Panc1 (cell line): ENCODE measurements at regions not wholly inside any gene's neighbourhood (a gene's known extent, or its start where the extent isn't known, plus 50 kb on each side); places are given as distances from the start of the nearest gene placed in this dataset.

Experiments
- ATAC-seq: fragments of 200-7000 bp; cut with Tn5 transposase; 2 replicates; pipeline ENCODE4 v1.9.1; 2020; ENCODE audit warnings: mild to moderate bottlenecking, moderate library complexity
- BruUV-seq: library from RNA; stranded (reverse); fragments of 400-500 nt; replicated peaks from 2 replicates; lab custom pipeline; 2021; lab: Mats Ljungman, UMichigan
- CTCF ChIA-PET: fragments of 300-600 bp; sonication (Branson Sonifier 250); formaldehyde crosslinking; loops from one replicate; lab custom pipeline; 2022; ENCODE audit warnings: antibody characterized with exemption; lab: Charles Lee
- POLR2A ChIA-PET: fragments of 300-600 bp; sonication (Branson Sonifier 250); formaldehyde crosslinking; loops from one replicate; lab custom pipeline; 2022; ENCODE audit warnings: antibody characterized with exemption; lab: Charles Lee
- DNase-seq: peaks from one replicate; pipeline ENCODE4 v3.0.0-alpha.2; 2010; ENCODE audit warnings: low read depth, low spot score
- H3K27ac ChIP-seq: 2 replicates; pipeline ENCODE4 v1.5.1; 2011; ENCODE audit warnings: mild to moderate bottlenecking, low read length, inconsistent platforms
- H3K27me3 ChIP-seq: fragments of 200-500 bp; sonication (Bioruptor generic); 2 replicates; pipeline ENCODE4 v1.6.0; 2014; ENCODE audit warnings: low read length, inconsistent platforms; ENCODE audit not compliant: control insufficient read depth, insufficient read depth
- H3K36me3 ChIP-seq: fragments of 200-500 bp; sonication (Bioruptor generic); 2 replicates; pipeline ENCODE4 v1.5.1; 2014; ENCODE audit warnings: inconsistent platforms, mild to moderate bottlenecking, low read length, moderate library complexity; ENCODE audit not compliant: control insufficient read depth, insufficient read depth
- H3K4me1 ChIP-seq: 2 replicates; pipeline ENCODE4 v1.5.1; 2011; ENCODE audit warnings: inconsistent platforms, mild to moderate bottlenecking, low read length, moderate library complexity; ENCODE audit not compliant: control insufficient read depth, insufficient read depth
- H3K4me3 ChIP-seq, 2 experiments: 2 replicates each; pipeline ENCODE4 v1.5.1; 2011 to 2012; ENCODE audit warnings: low read depth in 2 of 2, low read length in 2 of 2, mild to moderate bottlenecking in 2 of 2, inconsistent platforms in 1 of 2, moderate library complexity in 1 of 2
- H3K9me3 ChIP-seq: fragments of 200-500 bp; sonication (Bioruptor generic); 2 replicates; pipeline ENCODE4 v1.5.1; 2014; ENCODE audit warnings: low read depth, mild to moderate bottlenecking, inconsistent platforms, low read length, moderate library complexity; ENCODE audit not compliant: control insufficient read depth, insufficient read depth
- POLR2AphosphoS5 ChIP-seq: IDR thresholded peaks from 2 replicates; pipeline ENCODE4 v1.6.1; 2012; ENCODE audit warnings: mild to moderate bottlenecking, low read depth, low read length, moderate library complexity
- SIN3A ChIP-seq: IDR thresholded peaks from 2 replicates; pipeline ENCODE4 v1.6.1; 2012; ENCODE audit warnings: low read depth, mild to moderate bottlenecking, low read length, moderate library complexity, borderline replicate concordance; ENCODE audit not compliant: insufficient read depth
- TCF7L2 ChIP-seq: IDR thresholded peaks from 2 replicates; pipeline ENCODE4 v1.6.1; 2011; ENCODE audit warnings: mild to moderate bottlenecking, low read depth, low read length, inconsistent platforms
- in situ Hi-C: cut with HindIII; loops from 2 replicates; pipeline ENCODE4 v1.10.0; 2016; ENCODE audit warnings: low sequenced_read_pairs, low pct_unique_long_range_greater_than_20kb
- intact Hi-C: fragments of 100-400 bp; cut with micrococcal nuclease; formaldehyde crosslinking; loops from one replicate; pipeline ENCODE4 v1.10.0; 2022; ENCODE audit not compliant: unreplicated experiment
- TF ChIP-seq, protein P1 (sequence below): fragments of 450-650 bp; IDR thresholded peaks from 2 replicates; pipeline ENCODE4 v1.5.1; 2017; ENCODE audit warnings: mild to moderate bottlenecking
- TF ChIP-seq, protein P2 (sequence below), 2 experiments: IDR thresholded peaks; 2 replicates each; pipeline ENCODE4 v1.6.1; 2011 to 2012; ENCODE audit warnings: low read depth in 2 of 2, control low read depth in 1 of 2, low read length in 1 of 2, mild to moderate bottlenecking in 1 of 2, moderate library complexity in 1 of 2; ENCODE audit not compliant: insufficient read depth in 1 of 2

DNA sequence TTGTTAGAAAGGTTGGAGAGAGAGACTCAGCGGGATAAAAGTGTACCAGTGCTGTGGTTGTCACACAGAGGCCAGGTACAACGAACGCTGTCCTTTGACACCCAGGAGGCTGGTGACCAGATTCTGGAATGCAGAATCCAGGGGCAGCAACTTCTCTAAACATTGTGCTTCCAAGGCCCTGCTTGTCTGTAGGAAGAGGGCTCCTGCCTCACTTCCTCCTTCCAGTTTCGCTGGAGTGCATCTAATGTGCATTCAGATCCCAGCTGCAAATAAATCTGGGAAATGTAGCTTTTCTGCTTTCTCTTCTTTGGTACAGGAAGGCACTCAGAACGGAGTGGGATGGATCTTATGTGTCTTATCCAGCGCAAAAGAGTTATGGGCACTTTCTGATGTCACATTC, 171.8 kb upstream of the ATP5MC3 start:
- in situ Hi-C loops: no loop called here
- CTCF ChIA-PET: no interaction called here

DNA sequence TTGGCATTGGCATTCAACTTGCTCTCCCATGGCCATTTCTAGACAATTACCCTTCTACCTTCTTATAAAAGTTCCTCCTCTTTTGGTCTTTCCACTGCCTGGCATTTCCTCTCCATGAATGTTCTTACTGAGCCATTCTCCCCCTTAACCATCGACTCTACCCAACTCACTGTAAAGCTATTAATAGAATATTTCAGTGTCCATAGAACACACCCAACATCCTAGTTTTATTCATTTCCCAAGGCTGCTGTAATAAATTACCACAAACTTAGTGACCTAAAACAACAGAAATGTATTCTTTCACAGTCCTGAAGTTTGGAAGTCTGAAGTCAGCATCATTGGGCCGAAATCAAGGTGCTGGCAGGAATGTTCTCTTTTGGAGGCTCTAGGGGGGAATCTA, 170.0 kb upstream of the ATP5MC3 start:
- H3K27me3 ChIP-seq: peaks cover 6% of the 10 kb centered on the region; the same call in 1 of the 2 replicates
- DNase-seq: no peak
- no peak overlapping the region for H3K27ac ChIP-seq
- no peaks in the 10 kb centered on the region for H3K36me3 ChIP-seq
- no peaks in the 10 kb centered on the region for H3K9me3 ChIP-seq
- no peak for ATAC-seq
- in situ Hi-C loops (no loop called here), intact Hi-C loops (no loop called here)
- ChIA-PET POLR2A (no interaction called here), CTCF (no interaction called here)
- no peak for TF ChIP-seq SIN3A
- no peak for TF ChIP-seq TCF7L2
- TF ChIP-seq, protein P1, sequence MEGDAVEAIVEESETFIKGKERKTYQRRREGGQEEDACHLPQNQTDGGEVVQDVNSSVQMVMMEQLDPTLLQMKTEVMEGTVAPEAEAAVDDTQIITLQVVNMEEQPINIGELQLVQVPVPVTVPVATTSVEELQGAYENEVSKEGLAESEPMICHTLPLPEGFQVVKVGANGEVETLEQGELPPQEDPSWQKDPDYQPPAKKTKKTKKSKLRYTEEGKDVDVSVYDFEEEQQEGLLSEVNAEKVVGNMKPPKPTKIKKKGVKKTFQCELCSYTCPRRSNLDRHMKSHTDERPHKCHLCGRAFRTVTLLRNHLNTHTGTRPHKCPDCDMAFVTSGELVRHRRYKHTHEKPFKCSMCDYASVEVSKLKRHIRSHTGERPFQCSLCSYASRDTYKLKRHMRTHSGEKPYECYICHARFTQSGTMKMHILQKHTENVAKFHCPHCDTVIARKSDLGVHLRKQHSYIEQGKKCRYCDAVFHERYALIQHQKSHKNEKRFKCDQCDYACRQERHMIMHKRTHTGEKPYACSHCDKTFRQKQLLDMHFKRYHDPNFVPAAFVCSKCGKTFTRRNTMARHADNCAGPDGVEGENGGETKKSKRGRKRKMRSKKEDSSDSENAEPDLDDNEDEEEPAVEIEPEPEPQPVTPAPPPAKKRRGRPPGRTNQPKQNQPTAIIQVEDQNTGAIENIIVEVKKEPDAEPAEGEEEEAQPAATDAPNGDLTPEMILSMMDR: no peak
- no peak overlapping the region for H3K4me3 ChIP-seq
- H3K4me1 ChIP-seq: no peaks in the 10 kb centered on the region
- no TSS peak for BruUV-seq

More for the DNA sequence above, 171.8 kb upstream of the ATP5MC3 start:
- H3K27ac ChIP-seq: no peak overlapping the region
- POLR2A ChIA-PET: no interaction called here
- DNase-seq (no peak), ATAC-seq (no peak)
- H3K4me1 ChIP-seq: no peaks in the 10 kb centered on the region
- BruUV-seq: no TSS peak
- H3K9me3 ChIP-seq: no peaks in the 10 kb centered on the region
- no peak overlapping the region for H3K4me3 ChIP-seq
- peaks cover 6% of the 10 kb centered on the region; the same call in 1 of the 2 replicates for H3K27me3 ChIP-seq
- H3K36me3 ChIP-seq: no peaks in the 10 kb centered on the region
- TF ChIP-seq, protein P2, sequence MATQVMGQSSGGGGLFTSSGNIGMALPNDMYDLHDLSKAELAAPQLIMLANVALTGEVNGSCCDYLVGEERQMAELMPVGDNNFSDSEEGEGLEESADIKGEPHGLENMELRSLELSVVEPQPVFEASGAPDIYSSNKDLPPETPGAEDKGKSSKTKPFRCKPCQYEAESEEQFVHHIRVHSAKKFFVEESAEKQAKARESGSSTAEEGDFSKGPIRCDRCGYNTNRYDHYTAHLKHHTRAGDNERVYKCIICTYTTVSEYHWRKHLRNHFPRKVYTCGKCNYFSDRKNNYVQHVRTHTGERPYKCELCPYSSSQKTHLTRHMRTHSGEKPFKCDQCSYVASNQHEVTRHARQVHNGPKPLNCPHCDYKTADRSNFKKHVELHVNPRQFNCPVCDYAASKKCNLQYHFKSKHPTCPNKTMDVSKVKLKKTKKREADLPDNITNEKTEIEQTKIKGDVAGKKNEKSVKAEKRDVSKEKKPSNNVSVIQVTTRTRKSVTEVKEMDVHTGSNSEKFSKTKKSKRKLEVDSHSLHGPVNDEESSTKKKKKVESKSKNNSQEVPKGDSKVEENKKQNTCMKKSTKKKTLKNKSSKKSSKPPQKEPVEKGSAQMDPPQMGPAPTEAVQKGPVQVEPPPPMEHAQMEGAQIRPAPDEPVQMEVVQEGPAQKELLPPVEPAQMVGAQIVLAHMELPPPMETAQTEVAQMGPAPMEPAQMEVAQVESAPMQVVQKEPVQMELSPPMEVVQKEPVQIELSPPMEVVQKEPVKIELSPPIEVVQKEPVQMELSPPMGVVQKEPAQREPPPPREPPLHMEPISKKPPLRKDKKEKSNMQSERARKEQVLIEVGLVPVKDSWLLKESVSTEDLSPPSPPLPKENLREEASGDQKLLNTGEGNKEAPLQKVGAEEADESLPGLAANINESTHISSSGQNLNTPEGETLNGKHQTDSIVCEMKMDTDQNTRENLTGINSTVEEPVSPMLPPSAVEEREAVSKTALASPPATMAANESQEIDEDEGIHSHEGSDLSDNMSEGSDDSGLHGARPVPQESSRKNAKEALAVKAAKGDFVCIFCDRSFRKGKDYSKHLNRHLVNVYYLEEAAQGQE (IDR thresholded peaks at IDR 0.05; ENCODE audit: insufficient read depth in 1 of 2, low read depth in 2 of 2, low read length in 1 of 2): no peak
- TF ChIP-seq TCF7L2 (no peak), POLR2AphosphoS5 (no peak), SIN3A (no peak)
- TF ChIP-seq, protein P1: no peak
- intact Hi-C loops: no loop called here
